Lower leg skin (tissue), 4 donors: ENCODE measurements at regions not wholly inside any gene's neighbourhood (a gene's known extent, or its start where the extent isn't known, plus 50 kb on each side); places are given as distances from the start of the nearest gene placed in this dataset.
"Not testable (repeated sequence)": the region's sequence is repeated elsewhere in the genome, so short reads cannot be mapped to it uniquely, and the experiment has no call there.

Experiments used
- DNase-seq, 2 donors: peaks; one replicate each; pipeline ENCODE4 v3.0.0-alpha.2; 2019; ENCODE audit warnings: low spot score in 2 of 2
- H3K4me3 ChIP-seq: fragments of 200-600 bp; sonication (generic); 2 replicates; pipeline ENCODE4 v1.5.1; 2017; ENCODE audit warnings: mild to moderate bottlenecking, low read depth; ENCODE audit not compliant: poor library complexity, severe bottlenecking
- POLR2A ChIP-seq, 2 donors: fragments of 450-650 bp; IDR thresholded peaks; one replicate each; pipeline ENCODE4 v1.6.1; 2016 to 2017; ENCODE audit warnings: antibody characterized with exemption in 2 of 2, mild to moderate bottlenecking in 1 of 2, moderate library complexity in 1 of 2
- WGBS, 2 donors: methylation state at CpG; one replicate each; pipeline ENCODE4 v1.1.5; 2018; 5-methylcytosine and 5-hydroxymethylcytosine counted together
- intact Hi-C: fragments of 100-400 bp; cut with DNase I; formaldehyde crosslinking; loops from one replicate; pipeline ENCODE4 v1.15.0; 2023; ENCODE audit warnings: low total_unique reads
- TF ChIP-seq, protein P1 (sequence below), 3 donors: fragments of 450-650 bp; IDR thresholded peaks; one replicate each; pipeline ENCODE4 v1.5.1; 2016; ENCODE audit warnings: antibody characterized with exemption in 3 of 3, mild to moderate bottlenecking in 3 of 3, moderate library complexity in 2 of 3

- DNase-seq = no peak
- no peak overlapping the region for H3K4me3 ChIP-seq
- intact Hi-C loops = no loop called here
- no peak for TF ChIP-seq POLR2A (IDR thresholded peaks at IDR 0.05)
- TF ChIP-seq, protein P1, sequence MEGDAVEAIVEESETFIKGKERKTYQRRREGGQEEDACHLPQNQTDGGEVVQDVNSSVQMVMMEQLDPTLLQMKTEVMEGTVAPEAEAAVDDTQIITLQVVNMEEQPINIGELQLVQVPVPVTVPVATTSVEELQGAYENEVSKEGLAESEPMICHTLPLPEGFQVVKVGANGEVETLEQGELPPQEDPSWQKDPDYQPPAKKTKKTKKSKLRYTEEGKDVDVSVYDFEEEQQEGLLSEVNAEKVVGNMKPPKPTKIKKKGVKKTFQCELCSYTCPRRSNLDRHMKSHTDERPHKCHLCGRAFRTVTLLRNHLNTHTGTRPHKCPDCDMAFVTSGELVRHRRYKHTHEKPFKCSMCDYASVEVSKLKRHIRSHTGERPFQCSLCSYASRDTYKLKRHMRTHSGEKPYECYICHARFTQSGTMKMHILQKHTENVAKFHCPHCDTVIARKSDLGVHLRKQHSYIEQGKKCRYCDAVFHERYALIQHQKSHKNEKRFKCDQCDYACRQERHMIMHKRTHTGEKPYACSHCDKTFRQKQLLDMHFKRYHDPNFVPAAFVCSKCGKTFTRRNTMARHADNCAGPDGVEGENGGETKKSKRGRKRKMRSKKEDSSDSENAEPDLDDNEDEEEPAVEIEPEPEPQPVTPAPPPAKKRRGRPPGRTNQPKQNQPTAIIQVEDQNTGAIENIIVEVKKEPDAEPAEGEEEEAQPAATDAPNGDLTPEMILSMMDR (IDR thresholded peaks at IDR 0.05) = no peak
Measured at GRCh38 chr21:15209224-15209623, 144.4 kb upstream of the NRIP1 start.

DNA sequence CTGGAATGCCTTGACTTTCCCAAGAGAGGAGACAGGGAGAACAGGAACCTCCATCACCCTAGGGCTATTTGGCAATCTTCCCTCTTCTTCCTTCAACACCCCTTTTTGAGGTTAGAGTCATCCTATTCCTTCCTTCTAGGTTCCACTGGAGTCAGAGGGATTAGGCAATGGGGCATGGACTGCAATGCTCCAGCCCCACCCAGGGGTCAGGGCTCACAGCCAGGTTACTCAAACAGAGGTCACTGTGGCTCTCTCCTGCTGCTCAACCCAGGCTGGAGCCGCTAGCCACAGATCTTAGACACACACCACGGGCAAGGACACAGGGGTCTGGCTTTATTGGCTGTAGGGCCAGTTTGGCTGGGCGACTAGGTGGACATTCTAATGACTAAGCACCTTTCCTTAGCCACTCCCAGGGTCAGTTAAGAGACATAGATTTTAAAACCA is 145.5 kb upstream of the NRIP1 start:
- no peak overlapping the region for H3K4me3 ChIP-seq
- intact Hi-C loops = no loop called here
- 75 to 81% methylated on average over 3 of the region's 3 CpGs for WGBS, 2 donors
- peak; percentile 56 to 87 for DNase-seq
- TF ChIP-seq, protein P1 (IDR thresholded peaks at IDR 0.05) = peak in 1 of 3 donors; percentile 8
- TF ChIP-seq POLR2A (IDR thresholded peaks at IDR 0.05) = no peak

DNA sequence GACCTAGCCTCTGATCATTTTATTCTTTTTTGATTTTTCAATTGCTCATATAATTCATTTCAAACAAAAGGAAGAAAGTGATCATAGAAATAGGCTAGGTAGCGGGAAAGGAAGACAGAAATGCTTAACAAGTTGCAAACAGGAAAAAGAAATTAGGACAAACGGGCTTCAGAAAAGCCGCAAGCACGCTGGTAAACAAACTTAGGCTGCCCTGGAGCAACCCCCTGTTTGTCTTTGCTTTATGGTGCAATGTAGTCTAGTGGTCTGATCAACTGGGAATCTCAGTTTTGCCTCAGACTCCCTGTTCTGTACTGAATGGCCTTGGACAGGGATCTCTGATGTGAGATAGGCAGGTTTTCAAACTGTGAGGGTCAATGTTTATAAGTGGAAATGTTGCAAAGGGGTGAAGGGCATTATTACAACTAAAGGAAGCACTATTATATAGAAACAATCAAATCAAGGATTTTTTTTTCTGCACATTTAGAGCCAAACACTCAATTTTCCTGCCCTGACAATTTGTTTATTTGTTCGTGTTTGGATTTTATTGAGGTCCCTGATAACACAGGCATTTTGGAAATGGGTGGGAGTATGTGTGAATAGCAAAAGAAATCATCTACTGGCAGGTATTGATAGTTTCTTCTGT is 146.8 kb upstream of the NRIP1 start:
- TF ChIP-seq POLR2A (IDR thresholded peaks at IDR 0.05) = no peak
- TF ChIP-seq, protein P1 (IDR thresholded peaks at IDR 0.05) = no peak
- WGBS, 2 donors = 54 to 72% methylated on average over 5 of the region's 5 CpGs
- H3K4me3 ChIP-seq = no peak overlapping the region
- intact Hi-C loops = no loop called here
- no peak for DNase-seq

DNA sequence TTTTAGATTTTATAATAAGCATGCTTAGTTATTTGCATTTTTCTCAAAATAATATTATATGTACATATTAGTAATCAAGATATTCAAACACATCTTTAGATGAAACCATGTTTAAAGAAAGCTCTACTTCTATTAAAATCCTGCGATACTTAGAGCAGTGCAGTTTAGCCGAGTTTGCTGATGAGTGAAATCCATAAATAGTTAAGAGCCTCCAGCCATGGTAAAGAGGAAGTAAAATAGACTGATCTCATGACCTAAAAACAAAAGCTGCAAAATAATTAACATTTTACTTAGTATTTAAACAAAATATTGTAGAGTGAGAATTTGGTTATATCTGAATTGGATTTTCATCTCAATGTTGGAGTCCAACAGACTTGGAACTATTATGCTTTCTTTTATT is 147.4 kb upstream of the NRIP1 start:
- intact Hi-C loops = no loop called here
- DNase-seq = no peak
- no peak overlapping the region for H3K4me3 ChIP-seq
- 51 to 67% methylated on average over 2 of the region's 2 CpGs for WGBS, 2 donors
- TF ChIP-seq POLR2A (IDR thresholded peaks at IDR 0.05) = no peak
- TF ChIP-seq, protein P1 (IDR thresholded peaks at IDR 0.05) = no peak

DNA sequence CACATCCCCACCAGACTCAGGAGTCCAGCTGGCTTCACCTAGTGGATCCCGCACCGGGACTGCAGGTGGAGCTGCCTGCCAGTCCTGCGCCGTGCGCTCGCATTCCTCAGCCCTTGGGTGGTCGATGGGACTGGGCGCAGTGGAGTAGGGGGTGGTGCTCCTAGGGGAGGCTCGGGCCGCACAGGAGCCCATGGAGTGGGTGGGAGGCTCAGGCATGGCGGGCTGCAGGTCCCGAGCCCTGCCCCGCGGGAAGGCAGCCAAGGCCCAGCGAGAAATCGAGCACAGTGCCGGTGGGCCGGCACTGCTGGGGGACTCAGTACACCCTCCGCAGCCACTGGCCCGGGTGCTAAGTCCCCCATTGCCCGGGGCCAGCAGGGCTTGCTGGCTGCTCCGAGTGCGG is 153.7 kb upstream of the NRIP1 start:
- DNase-seq, H3K4me3 ChIP-seq, intact Hi-C loops: not testable (repeated sequence)
- WGBS, 2 donors = 92% methylated on average over 23 of the region's 23 CpGs; no CpG with 5 or more reads in 1 of the 2 donors

DNA sequence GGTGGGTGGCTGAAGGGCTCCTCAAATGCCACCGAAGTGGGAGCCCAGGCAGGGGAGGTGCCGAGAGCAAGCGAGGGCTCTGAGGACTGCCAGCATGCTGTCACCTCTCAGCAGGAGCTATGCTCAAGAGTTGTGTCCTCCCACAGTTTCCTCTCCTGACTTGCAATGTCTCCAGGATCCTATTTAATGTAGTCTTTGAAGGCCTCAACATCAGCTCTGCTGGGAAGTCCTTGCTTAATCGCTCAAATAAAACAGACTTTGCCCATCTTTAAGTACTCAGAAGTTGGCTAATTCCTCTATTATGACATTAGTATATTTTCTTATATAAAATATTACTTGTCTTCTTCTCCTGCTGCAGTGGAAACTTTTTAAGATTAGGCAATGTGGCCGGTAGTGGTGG is 154.2 kb upstream of the NRIP1 start:
- H3K4me3 ChIP-seq = no peak overlapping the region
- TF ChIP-seq, protein P1 (IDR thresholded peaks at IDR 0.05) = no peak
- TF ChIP-seq POLR2A (IDR thresholded peaks at IDR 0.05) = no peak
- intact Hi-C loops = no loop called here
- no peak for DNase-seq
- 86 to 93% methylated on average over 2 to 5 of the region's 5 CpGs for WGBS, 2 donors
